NB4 (cell line): ENCODE measurements at regions not wholly inside any gene's neighbourhood (a gene's known extent, or its start where the extent isn't known, plus 50 kb on each side); places are given as distances from the start of the nearest gene placed in this dataset.
A peak's percentile ranks its signal among the peaks of the same experiment; 100 is the strongest.

Experiments used
- DNase-seq: peaks from one replicate; pipeline ENCODE4 v3.0.0; 2010; ENCODE audit warnings: low read depth
- H3K4me3 ChIP-seq: one replicate; pipeline ENCODE4 v1.5.1; 2011; ENCODE audit warnings: mild to moderate bottlenecking, low read depth, low read length, moderate library complexity
- CTCF ChIP-seq: IDR thresholded peaks from one replicate; pipeline ENCODE4 v1.5.1; 2012; ENCODE audit warnings: low read depth, low read length
- MAX ChIP-seq: IDR thresholded peaks from 2 replicates; pipeline ENCODE4 v1.6.1; 2011; ENCODE audit warnings: low read depth, low read length
- MYC ChIP-seq: IDR thresholded peaks from 2 replicates; pipeline ENCODE4 v1.6.1; 2011; ENCODE audit warnings: low read depth, low read length
- POLR2A ChIP-seq: IDR thresholded peaks from 2 replicates; pipeline ENCODE4 v1.6.1; 2011; ENCODE audit warnings: mild to moderate bottlenecking; ENCODE audit not compliant: insufficient read length; ENCODE audit errors: extremely low read depth

GRCh38 chr5:7080501-7080900 is 315.4 kb upstream of the ADCY2 start:
- H3K4me3 ChIP-seq: no peak overlapping the region
- no peak for TF ChIP-seq CTCF

GRCh38 chr5:7087719-7088297 is 308.1 kb upstream of the ADCY2 start:
- DNase-seq: peak; percentile 5
- TF ChIP-seq MYC (no peak), CTCF (no peak), MAX (no peak), POLR2A (no peak)
- no peak overlapping the region for H3K4me3 ChIP-seq

More at GRCh38 chr5:7080501-7080900, 315.4 kb upstream of the ADCY2 start:
- no peak for DNase-seq

DNA sequence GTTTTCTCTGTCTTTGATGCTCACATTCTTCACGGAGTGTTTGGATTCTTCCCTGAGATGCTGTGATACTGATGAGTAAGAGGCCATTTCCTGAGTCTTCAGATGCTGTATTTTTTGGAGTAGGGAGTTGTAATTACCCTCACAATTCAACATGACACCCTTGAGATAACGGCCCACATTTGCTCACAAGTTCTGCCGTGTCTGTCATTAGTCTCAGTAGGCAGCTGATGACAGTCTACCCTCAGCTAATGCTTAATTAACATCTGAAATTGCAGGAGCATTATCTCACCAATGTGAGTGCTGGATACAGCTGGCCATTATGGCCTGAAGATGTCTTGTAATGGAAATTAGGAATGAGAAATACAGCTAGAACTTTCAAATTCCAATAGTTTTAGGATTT is 307.1 kb upstream of the ADCY2 start:
- DNase-seq: no peak
- no peak overlapping the region for H3K4me3 ChIP-seq
- no peak for TF ChIP-seq MYC

DNA sequence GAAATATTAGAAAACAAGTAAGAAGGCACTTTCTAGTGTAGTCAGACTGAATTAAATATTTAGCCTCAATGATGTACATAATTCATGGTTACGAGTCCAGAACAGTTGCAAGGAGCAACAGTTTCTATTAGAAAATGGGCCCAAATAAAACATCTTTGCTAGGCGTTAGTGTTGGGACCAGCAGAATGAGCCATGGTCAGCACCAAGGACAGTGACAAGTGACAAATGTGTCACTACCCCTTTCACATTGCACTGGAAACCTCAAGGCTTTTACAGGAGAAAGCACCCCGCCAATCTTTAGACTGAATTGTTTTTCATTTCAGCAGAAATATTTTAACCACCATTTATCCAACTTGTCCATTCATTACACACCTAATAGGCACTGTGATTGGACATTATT is 301.3 kb upstream of the ADCY2 start:
- H3K4me3 ChIP-seq: no peak overlapping the region
- peak; percentile 57 for DNase-seq
- 0 out of 2 replicates have a peak, but pooled peaks have one; percentile 12 for TF ChIP-seq MAX
- TF ChIP-seq POLR2A: no peak

DNA sequence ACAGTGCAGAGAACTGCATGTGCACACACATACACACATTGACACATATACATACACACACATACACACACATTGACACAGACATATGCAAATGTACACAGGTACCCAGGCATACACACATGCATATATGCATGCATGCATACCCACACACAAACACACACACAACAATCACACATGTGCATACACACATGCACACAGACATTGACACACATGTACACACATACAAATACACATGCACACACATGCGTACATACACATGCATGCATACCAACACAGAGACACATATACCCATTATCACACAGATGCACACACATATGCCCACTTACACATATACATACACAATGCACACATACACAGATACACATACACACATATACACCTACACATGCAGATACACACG is 299.6 kb upstream of the ADCY2 start:
- DNase-seq: no peak
- no peak overlapping the region for H3K4me3 ChIP-seq
- no peak for TF ChIP-seq POLR2A
- no peak for TF ChIP-seq MAX
- TF ChIP-seq CTCF: no peak

- DNase-seq: no peak
- H3K4me3 ChIP-seq: no peak overlapping the region
- no peak for TF ChIP-seq MAX
- no peak for TF ChIP-seq CTCF
- TF ChIP-seq POLR2A: no peak
- TF ChIP-seq MYC: no peak
These were observed 290.6 kb upstream of the ADCY2 start for GRCh38 chr5:7105358-7105757.

- DNase-seq: no peak
- no peak for TF ChIP-seq MYC
- no peak for TF ChIP-seq CTCF
- no peak for TF ChIP-seq POLR2A
- no peak for TF ChIP-seq MAX
- H3K4me3 ChIP-seq: no peak overlapping the region
These were observed 278.0 kb upstream of the ADCY2 start for GRCh38 chr5:7117961-7118360.
